GM21447 (cell line): ENCODE measurements at regions not wholly inside any gene's neighbourhood (a gene's known extent, or its start where the extent isn't known, plus 50 kb on each side); places are given as distances from the start of the nearest gene placed in this dataset.
"Not testable (repeated sequence)": the region's sequence is repeated elsewhere in the genome, so short reads cannot be mapped to it uniquely, and the experiment has no call there.

ENCODE experiments used
- ATAC-seq: cut with Tn5 transposase; IDR thresholded peaks from one replicate; pipeline ENCODE4 v1.9.1; 2021; ENCODE audit not compliant: unreplicated experiment

DNA sequence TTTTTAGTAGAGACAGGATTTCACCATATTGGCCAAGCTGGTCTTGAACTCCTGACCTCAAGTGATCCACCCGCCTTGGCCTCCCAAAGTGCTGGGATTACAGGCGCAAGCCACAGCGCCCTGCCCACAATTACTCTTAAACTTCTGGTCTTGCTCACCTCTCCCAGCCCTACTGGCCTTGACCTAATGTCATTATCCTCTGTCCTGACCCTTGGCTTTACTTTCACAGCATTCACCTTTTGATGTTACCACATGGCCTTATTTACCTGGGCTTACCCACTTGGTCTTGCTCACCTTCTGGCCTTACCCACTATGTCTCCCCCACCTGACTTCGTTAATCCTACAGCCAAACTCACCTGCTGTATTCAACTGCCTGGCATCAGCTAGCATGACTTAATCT lies 105.9 kb downstream of the IL12A start:
- ATAC-seq = no peak

GRCh38 chr3:160097478-160097877 lies 108.8 kb downstream of the IL12A start:
- no peak for ATAC-seq

DNA sequence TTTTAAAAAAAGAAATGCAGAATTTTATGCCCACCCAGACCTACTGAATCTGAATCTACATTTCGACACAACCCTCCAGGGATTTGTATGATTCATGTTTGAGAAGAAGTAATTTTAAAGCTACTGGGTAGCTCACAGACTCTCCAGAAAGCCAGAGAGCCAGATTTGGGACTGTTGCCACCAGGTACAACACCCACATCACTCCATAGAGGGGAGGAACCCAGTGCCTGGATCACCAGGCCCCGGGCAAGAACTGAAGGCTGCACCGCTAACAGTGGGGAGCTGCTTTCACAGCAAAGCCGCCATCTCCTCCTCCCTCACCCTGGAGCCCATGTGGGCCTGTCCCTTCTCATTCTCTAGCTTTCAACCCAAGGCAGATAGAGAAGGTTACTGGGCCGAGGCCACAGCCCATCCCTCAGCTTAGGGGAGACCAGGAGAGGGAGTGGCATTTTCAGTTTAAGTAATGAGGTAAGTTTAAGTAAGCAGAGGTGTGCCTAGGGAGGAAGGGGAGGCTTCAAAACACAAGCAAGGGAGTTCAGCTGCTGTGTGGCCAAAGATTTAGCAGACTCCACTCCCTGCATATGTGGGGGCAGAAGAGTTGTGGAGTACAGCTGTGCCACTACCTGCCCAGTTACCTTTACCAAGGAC lies 109.8 kb downstream of the IL12A start:
- peak; percentile 49 for ATAC-seq

DNA sequence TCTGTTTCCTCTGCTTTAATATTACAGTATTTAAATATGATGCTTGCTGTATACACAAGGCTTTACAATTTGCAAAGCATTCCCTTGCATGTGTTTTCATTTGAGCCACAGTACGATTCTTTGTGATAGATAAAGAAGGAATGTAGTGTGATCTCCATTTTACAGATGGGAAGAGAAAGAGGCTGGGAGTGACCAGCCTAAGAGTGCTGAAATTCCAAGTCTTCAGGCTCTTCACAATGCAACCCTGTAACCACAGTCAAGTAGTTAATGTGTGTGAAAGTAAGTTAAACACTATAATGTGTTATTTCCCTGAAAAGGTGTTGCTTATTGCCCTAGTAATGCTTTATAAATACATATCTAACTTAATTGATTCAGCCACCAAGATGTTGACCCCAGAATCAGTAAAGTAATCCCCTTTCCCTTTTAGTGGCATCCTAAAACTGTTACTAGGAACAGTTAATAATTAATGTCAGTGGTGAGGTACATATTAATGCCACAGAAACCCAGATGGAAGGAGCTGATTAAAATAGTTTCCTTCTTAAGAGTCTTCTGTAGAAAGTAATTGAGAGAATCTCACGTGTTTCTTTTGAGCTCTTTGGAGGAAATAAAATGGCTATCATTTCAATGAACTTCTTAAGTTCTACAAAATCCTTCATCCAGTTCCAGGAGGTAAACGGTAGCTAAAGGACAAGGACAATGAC lies 110.4 kb downstream of the IL12A start:
- no peak for ATAC-seq

- peak; percentile 68 for ATAC-seq
These were observed 111.2 kb downstream of the IL12A start for GRCh38 chr3:160099834-160100233.

GRCh38 chr3:160100610-160101009 lies 112.0 kb downstream of the IL12A start:
- ATAC-seq = no peak

DNA sequence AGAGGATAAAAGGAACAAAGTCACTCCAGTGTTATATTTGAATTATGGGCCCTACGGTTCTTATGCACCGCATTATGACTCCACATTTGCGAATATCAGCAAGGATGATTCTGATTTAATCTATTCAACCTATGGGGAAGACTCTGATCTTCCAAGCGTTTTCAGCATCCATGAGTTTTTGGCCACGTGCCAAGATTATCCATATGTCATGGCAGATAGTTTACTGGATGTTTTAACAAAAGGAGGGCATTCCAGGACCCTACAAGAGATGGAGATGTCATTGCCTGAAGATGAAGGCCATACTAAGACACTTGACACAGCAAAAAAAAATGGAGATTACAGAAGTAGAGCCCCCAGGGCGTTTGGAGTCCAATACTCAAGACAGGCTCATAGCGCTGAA lies 113.4 kb downstream of the IL12A start:
- ATAC-seq = not testable (repeated sequence)

DNA sequence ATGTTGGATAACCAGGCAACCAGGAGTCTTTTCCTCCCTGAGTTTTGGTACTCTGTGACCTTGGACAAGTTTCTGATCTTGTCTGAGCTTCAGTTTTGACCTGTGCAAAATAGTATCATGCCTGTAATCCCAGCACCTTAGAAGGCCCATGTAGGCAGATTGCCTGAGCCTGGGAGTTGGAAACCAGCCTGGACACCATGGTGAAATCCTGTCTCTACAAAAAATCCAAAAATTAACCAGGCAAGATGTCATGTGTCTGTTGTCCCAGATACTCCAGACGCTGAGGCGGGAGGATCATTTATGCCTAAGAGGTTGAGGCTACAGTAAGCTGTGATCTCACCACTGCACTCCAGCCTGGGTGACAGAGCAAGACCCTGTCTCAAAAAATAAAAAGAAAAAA lies 114.8 kb downstream of the IL12A start:
- ATAC-seq = no peak

- no peak for ATAC-seq
These were observed 117.4 kb downstream of the IL12A start for GRCh38 chr3:160105907-160106584.

- ATAC-seq = no peak
These were observed 118.0 kb upstream of the C3orf80 start for GRCh38 chr3:160106905-160107861.

DNA sequence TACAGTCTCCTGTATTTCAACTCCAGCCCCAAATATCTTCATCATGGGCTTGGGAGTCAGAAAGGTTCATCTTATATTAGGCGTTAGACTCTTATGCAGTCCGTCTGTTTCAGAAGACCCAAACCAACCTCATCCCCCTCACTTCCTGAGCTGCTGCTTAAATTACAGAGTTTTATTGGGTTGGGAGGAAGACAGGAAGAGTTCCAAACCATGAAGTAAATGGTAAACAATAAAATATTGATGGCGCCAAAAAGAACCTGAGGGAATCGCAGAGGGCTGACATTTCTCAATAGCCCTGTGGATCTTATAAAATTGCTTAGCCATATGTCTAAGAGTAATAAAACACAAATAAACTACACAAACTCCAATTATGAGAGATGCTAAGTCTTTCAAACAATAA lies 116.9 kb upstream of the C3orf80 start:
- ATAC-seq = no peak

GRCh38 chr3:160112481-160112880 lies 112.7 kb upstream of the C3orf80 start:
- no peak for ATAC-seq

GRCh38 chr3:160112996-160113395 lies 112.2 kb upstream of the C3orf80 start:
- no peak for ATAC-seq

DNA sequence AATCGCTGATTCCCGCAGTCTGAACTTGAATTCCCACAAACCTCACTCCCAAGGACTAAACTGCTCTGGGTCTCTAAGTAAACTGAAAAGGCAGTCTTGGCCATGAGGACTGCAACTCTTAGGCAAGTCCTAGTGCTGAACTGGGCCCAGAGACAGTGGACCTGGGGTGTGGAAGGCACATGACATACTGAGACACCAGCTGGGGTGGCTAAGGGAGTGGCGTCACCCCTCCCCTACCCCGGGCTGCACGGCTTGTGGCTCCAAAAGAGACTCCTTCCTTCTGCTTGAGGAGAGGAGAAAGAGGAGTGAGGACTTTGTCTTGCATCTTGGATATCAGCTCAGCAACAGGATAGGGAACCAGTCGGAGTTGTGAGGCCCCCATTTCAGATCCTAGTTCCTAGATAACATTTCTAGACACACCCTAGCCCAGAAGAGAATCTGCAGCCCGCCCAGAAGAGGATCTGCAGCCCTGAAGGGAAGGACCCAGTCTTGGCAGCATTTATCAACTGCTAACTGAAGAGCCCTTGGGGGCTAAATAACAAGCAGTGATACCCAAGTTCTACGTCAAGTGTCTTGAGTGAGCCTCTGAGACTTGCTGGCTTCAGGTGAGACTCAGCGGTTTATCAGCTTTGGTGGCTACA lies 110.7 kb upstream of the C3orf80 start:
- no peak for ATAC-seq

DNA sequence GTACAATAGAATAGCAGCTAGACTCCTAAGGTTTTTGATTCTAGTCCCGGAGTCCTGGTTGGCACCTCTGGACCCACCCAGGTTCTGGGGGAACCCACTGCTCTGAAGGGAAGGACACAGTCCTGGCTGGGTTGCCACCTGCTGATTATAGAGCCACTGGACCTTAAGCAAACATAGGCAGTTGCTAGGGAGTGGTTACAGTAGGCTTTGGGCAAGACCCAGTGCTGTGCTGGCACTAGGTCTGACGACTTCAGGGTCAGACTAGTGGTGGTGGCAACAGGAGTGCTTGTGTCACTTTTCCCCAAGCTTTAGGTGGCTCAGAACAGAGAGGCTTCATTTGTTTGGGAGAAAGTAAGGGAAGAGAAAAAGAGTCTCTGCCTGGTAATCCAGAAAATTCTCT lies 109.8 kb upstream of the C3orf80 start:
- no peak for ATAC-seq

- ATAC-seq = no peak
These were observed 101.0 kb upstream of the C3orf80 start for GRCh38 chr3:160124224-160124623.

DNA sequence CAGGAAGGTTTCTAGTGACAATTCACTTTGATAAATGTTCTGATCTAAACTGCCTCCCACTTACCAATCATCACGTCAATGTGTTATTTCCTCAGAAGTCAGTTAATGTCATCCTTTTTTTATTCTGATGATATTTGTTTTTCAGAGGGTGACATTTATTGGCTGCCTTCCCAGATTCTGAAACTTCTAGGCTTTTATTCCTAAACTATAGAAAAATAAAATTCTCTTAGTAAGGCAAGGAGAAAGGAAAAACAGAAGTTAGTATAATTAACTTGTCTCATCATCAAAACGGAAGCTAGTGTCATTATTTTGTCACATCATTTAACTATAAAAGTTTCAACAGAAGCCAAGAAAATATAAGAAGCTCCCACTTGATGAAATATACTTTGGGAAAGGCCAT lies 100.0 kb upstream of the C3orf80 start:
- ATAC-seq = no peak

DNA sequence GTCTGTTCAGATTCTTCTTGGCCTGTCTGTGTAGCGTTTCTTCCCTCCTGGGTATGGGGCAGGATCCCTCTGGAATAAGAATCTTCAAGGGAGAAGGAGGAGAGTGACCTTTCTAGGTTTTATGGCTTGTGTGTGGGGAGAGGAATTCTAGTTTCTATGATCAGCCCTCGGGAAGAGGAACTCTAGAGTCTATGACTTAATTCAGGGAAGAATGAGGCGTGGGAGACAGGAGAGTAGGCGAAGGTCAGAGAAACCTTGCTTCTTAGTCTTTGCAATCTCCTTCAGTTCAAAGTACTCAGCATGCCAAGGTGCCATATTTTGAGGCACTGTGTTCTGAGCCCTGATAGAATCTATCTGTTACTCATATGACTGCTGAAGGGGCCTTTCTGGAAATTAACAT lies 99.2 kb upstream of the C3orf80 start:
- ATAC-seq = no peak

GRCh38 chr3:160126761-160127160 lies 98.5 kb upstream of the C3orf80 start:
- no peak for ATAC-seq

DNA sequence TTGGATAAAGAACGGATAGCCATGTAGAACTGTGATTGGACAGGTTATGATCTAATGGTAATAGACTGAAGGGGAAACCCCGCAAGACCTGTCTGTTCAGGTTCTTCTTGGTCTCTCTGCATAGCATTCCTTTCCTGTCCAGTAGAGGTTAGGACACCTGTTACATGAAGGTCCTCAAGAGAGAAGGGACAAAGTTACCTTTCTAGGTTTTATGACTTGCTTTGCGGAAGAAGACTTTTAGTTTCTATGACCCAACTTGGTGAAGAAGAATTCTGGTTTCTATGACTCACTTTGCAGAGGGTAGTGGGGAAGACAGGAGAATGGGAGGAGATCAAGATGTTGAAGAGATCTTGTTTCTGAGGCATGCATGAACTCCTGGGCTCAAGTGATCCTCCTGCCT lies 97.9 kb upstream of the C3orf80 start:
- ATAC-seq = peak; percentile 43

DNA sequence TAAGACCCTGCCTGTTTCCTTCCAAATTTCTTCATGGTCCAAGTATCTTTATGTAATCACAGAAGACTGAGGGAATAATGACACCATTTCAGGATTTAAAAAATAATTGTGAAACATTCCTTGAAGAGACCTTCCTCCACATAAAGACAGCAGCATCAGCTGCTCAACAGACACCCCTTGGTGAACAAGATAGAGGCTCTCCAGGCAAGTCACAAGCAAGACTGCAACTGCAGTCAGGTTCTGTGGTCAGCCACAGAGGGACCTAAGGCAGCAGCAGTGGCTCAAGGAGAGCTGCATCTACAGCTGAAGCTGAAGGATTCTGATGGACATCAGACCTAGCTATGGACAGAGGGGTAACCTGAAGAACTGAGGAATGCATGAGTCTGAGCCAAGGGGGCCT lies 97.2 kb upstream of the C3orf80 start:
- ATAC-seq = no peak
